SK-N-SH treated with all-trans-retinoic acid at 6 μM for 48 hours (cell line): ENCODE measurements at regions not wholly inside any gene's neighbourhood (a gene's known extent, or its start where the extent isn't known, plus 50 kb on each side); places are given as distances from the start of the nearest gene placed in this dataset.

ENCODE experiments used
- ATAC-seq: fragments of 200-7000 bp; cut with Tn5 transposase; 3 replicates; pipeline ENCODE4 v1.9.1; 2020; ENCODE audit warnings: mild to moderate bottlenecking, moderate library complexity
- ARNTL ChIP-seq: fragments of 450-650 bp; formaldehyde crosslinking; IDR thresholded peaks from 2 replicates; pipeline ENCODE4 v1.5.0; 2020; ENCODE audit warnings: low read depth, mild to moderate bottlenecking, moderate library complexity, borderline replicate concordance
- BACH2 ChIP-seq: fragments of 250-450 bp; sonication (Bioruptor Pico); IDR thresholded peaks from 2 replicates; pipeline ENCODE4 v1.9.0; 2021; ENCODE audit warnings: mild to moderate bottlenecking, borderline replicate concordance
- ESRRG ChIP-seq: fragments of 250-450 bp; sonication (Bioruptor Pico); IDR thresholded peaks from 2 replicates; pipeline ENCODE4 v1.6.1; 2021; ENCODE audit warnings: mild to moderate bottlenecking
- ISL1 ChIP-seq: fragments of 250-450 bp; sonication (Bioruptor Pico); IDR thresholded peaks from 2 replicates; pipeline ENCODE4 v2.1.2; 2022; ENCODE audit warnings: mild to moderate bottlenecking, moderate library complexity
- PPARA ChIP-seq: fragments of 250-450 bp; sonication (Bioruptor Pico); IDR thresholded peaks from 2 replicates; pipeline ENCODE4 v1.5.0; 2020; ENCODE audit warnings: mild to moderate bottlenecking, borderline replicate concordance
- RARB ChIP-seq: fragments of 250-450 bp; sonication (Bioruptor Pico); IDR thresholded peaks from 2 replicates; pipeline ENCODE4 v1.8.0; 2021; ENCODE audit warnings: mild to moderate bottlenecking, moderate library complexity
- SNAI2 ChIP-seq: fragments of 250-450 bp; sonication (Bioruptor Pico); IDR thresholded peaks from 2 replicates; pipeline ENCODE4 v1.5.0; 2020; ENCODE audit warnings: mild to moderate bottlenecking, moderate library complexity
- TCF4 ChIP-seq: fragments of 250-450 bp; sonication (Bioruptor Pico); IDR thresholded peaks from 2 replicates; pipeline ENCODE4 v1.8.0; 2021; ENCODE audit warnings: mild to moderate bottlenecking, moderate library complexity, borderline replicate concordance
- TOX ChIP-seq: fragments of 250-450 bp; sonication (Bioruptor Pico); IDR thresholded peaks from 2 replicates; pipeline ENCODE4 v1.8.0; 2021; ENCODE audit warnings: mild to moderate bottlenecking, moderate library complexity, borderline replicate concordance
- ZC3H10 ChIP-seq: fragments of 250-450 bp; sonication (Bioruptor Pico); IDR thresholded peaks from 2 replicates; pipeline ENCODE4 v1.5.1; 2021; ENCODE audit warnings: mild to moderate bottlenecking, moderate library complexity
- ZNF565 ChIP-seq: fragments of 450-650 bp; formaldehyde crosslinking; conservative IDR thresholded peaks from 2 replicates; pipeline ENCODE4 v1.5.0; 2020; ENCODE audit warnings: low read depth, mild to moderate bottlenecking, moderate library complexity
- ZNF70 ChIP-seq: fragments of 450-650 bp; formaldehyde crosslinking; IDR thresholded peaks from 2 replicates; pipeline ENCODE4 v1.5.0; 2020; ENCODE audit warnings: mild to moderate bottlenecking, moderate library complexity
- TF ChIP-seq, protein P1 (sequence below): fragments of 250-450 bp; sonication (Bioruptor Pico); IDR thresholded peaks from 2 replicates; pipeline ENCODE4 v1.5.1; 2020; ENCODE audit warnings: low read depth, mild to moderate bottlenecking, moderate library complexity
- TF ChIP-seq, protein P2 (sequence below): fragments of 250-450 bp; sonication (Bioruptor Pico); IDR thresholded peaks from 2 replicates; pipeline ENCODE4 v1.5.0; 2020; ENCODE audit warnings: mild to moderate bottlenecking, moderate library complexity
- TF ChIP-seq, protein P3 (sequence below): fragments of 250-450 bp; sonication (Bioruptor Pico); IDR thresholded peaks from 2 replicates; pipeline ENCODE4 v1.8.0; 2021; ENCODE audit warnings: low read depth, mild to moderate bottlenecking, moderate library complexity, borderline replicate concordance
- TF ChIP-seq, protein P4 (sequence below): fragments of 250-450 bp; sonication (Bioruptor Pico); IDR thresholded peaks from 2 replicates; pipeline ENCODE4 v1.5.1; 2021; ENCODE audit warnings: mild to moderate bottlenecking, moderate library complexity
- TF ChIP-seq, protein P5 (sequence below): fragments of 250-450 bp; sonication (Bioruptor Pico); IDR thresholded peaks from 2 replicates; pipeline ENCODE4 v1.8.0; 2020; ENCODE audit warnings: mild to moderate bottlenecking, moderate library complexity, borderline replicate concordance

DNA sequence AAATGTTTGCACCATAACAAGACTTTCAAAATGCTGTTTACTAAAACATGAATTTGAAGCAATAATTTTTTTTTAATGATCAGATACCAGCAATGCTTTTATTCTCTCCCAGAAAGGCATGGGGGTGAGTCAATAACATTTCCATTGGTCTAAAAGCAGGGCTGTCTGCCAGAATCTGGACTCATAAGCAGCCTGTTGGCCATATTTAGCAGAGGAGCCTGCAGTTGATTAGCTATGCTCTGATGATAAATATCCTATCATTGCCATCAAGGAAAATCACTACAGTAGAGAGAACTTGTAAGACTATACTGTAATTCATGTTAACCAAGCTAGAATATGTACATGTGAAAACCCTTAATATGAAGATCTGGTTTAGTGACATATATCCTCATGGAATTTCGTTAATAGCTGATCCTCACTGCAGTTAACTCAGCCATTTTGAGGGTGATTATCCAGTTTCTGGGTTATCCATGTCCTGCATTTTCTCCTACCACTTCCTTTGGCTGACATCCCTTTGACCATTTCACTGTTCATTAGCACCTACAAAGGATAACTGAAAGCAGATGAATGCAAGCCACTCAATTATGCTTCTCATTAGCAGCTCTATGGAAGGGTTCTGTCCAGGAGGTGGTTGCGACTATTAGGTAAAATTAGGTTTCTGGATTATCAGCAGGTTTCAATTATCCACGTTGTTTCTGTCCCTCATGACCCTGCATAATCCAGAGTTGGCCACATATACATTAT, 72.9 kb upstream of the DIAPH2 start:
- peak; percentile 80 for ATAC-seq
- TF ChIP-seq TCF4 (CRISPR knock-in tag), result peak; percentile 25; the same call in 1 of the 2 replicates
- TF ChIP-seq, protein P1, sequence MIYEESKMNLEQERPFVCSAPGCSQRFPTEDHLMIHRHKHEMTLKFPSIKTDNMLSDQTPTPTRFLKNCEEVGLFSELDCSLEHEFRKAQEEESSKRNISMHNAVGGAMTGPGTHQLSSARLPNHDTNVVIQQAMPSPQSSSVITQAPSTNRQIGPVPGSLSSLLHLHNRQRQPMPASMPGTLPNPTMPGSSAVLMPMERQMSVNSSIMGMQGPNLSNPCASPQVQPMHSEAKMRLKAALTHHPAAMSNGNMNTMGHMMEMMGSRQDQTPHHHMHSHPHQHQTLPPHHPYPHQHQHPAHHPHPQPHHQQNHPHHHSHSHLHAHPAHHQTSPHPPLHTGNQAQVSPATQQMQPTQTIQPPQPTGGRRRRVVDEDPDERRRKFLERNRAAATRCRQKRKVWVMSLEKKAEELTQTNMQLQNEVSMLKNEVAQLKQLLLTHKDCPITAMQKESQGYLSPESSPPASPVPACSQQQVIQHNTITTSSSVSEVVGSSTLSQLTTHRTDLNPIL (CRISPR knock-in tag), result no peak
- no peak for TF ChIP-seq ISL1 (CRISPR knock-in tag)
- TF ChIP-seq, protein P2, sequence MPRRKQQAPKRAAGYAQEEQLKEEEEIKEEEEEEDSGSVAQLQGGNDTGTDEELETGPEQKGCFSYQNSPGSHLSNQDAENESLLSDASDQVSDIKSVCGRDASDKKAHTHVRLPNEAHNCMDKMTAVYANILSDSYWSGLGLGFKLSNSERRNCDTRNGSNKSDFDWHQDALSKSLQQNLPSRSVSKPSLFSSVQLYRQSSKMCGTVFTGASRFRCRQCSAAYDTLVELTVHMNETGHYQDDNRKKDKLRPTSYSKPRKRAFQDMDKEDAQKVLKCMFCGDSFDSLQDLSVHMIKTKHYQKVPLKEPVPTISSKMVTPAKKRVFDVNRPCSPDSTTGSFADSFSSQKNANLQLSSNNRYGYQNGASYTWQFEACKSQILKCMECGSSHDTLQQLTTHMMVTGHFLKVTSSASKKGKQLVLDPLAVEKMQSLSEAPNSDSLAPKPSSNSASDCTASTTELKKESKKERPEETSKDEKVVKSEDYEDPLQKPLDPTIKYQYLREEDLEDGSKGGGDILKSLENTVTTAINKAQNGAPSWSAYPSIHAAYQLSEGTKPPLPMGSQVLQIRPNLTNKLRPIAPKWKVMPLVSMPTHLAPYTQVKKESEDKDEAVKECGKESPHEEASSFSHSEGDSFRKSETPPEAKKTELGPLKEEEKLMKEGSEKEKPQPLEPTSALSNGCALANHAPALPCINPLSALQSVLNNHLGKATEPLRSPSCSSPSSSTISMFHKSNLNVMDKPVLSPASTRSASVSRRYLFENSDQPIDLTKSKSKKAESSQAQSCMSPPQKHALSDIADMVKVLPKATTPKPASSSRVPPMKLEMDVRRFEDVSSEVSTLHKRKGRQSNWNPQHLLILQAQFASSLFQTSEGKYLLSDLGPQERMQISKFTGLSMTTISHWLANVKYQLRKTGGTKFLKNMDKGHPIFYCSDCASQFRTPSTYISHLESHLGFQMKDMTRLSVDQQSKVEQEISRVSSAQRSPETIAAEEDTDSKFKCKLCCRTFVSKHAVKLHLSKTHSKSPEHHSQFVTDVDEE (CRISPR knock-in tag), result no peak
- no peak for TF ChIP-seq BACH2 (CRISPR knock-in tag)
- TF ChIP-seq RARB (CRISPR knock-in tag), result no peak
- no peak for TF ChIP-seq PPARA (CRISPR knock-in tag)
- TF ChIP-seq SNAI2 (CRISPR knock-in tag), result no peak
- TF ChIP-seq ZC3H10 (CRISPR knock-in tag), result no peak

DNA sequence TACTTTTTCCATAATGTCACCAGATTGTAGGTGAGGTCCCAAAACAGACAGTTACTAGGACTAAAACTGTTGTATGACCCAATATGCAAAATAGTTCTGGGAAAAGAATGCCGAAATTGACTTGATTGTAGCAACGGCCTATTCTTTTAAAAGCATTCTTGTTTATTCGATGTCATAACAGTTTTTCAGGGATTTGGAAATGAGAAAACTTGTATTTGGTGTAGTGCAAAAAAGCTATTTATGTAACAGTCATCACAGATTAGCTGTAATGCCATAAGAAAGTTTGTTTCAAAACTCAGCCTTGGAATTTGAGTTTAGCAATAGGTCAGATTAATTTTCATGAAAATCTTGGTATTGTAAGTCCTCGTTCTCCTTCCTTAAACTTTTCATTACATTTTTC, 69.2 kb upstream of the DIAPH2 start:
- ATAC-seq, result no peak
- TF ChIP-seq, protein P3, sequence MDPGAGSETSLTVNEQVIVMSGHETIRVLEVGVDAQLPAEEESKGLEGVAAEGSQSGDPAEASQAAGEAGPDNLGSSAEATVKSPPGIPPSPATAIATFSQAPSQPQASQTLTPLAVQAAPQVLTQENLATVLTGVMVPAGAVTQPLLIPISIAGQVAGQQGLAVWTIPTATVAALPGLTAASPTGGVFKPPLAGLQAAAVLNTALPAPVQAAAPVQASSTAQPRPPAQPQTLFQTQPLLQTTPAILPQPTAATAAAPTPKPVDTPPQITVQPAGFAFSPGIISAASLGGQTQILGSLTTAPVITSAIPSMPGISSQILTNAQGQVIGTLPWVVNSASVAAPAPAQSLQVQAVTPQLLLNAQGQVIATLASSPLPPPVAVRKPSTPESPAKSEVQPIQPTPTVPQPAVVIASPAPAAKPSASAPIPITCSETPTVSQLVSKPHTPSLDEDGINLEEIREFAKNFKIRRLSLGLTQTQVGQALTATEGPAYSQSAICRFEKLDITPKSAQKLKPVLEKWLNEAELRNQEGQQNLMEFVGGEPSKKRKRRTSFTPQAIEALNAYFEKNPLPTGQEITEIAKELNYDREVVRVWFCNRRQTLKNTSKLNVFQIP (CRISPR knock-in tag), result no peak
- TF ChIP-seq TCF4 (CRISPR knock-in tag), result no peak
- TF ChIP-seq SNAI2 (CRISPR knock-in tag), result no peak
- TF ChIP-seq, protein P4, sequence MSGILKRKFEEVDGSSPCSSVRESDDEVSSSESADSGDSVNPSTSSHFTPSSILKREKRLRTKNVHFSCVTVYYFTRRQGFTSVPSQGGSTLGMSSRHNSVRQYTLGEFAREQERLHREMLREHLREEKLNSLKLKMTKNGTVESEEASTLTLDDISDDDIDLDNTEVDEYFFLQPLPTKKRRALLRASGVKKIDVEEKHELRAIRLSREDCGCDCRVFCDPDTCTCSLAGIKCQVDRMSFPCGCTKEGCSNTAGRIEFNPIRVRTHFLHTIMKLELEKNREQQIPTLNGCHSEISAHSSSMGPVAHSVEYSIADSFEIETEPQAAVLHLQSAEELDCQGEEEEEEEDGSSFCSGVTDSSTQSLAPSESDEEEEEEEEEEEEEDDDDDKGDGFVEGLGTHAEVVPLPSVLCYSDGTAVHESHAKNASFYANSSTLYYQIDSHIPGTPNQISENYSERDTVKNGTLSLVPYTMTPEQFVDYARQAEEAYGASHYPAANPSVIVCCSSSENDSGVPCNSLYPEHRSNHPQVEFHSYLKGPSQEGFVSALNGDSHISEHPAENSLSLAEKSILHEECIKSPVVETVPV (CRISPR knock-in tag), result no peak
- TF ChIP-seq ISL1 (CRISPR knock-in tag), result no peak
- TF ChIP-seq, protein P5, sequence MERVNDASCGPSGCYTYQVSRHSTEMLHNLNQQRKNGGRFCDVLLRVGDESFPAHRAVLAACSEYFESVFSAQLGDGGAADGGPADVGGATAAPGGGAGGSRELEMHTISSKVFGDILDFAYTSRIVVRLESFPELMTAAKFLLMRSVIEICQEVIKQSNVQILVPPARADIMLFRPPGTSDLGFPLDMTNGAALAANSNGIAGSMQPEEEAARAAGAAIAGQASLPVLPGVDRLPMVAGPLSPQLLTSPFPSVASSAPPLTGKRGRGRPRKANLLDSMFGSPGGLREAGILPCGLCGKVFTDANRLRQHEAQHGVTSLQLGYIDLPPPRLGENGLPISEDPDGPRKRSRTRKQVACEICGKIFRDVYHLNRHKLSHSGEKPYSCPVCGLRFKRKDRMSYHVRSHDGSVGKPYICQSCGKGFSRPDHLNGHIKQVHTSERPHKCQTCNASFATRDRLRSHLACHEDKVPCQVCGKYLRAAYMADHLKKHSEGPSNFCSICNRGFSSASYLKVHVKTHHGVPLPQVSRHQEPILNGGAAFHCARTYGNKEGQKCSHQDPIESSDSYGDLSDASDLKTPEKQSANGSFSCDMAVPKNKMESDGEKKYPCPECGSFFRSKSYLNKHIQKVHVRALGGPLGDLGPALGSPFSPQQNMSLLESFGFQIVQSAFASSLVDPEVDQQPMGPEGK, result no peak
- no peak for TF ChIP-seq ZC3H10 (CRISPR knock-in tag)
- TF ChIP-seq ARNTL (CRISPR knock-in tag), result no peak

DNA sequence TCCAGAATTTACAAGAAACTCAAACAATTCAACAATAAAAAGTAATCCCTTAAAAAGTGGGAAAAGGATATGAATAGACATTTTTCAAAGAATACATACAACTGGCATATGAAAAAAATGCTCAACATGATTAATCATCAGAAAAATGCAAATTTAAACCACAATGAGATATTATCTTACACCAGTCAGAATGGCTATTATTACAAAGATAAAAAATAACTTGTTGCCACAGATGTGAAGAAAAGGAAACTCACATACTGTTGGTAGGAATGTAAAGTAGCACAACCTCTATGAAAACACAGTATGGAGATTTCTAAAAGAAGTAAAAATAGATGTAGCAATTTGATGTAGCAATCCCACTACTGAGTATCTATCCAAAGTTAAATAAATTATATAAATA, 65.1 kb upstream of the DIAPH2 start:
- no peak for TF ChIP-seq ZNF565 (CRISPR knock-in tag)
- TF ChIP-seq TOX (CRISPR knock-in tag), result no peak
- no peak for TF ChIP-seq ESRRG (CRISPR knock-in tag)
- TF ChIP-seq ISL1 (CRISPR knock-in tag), result no peak
- no peak for ATAC-seq

DNA sequence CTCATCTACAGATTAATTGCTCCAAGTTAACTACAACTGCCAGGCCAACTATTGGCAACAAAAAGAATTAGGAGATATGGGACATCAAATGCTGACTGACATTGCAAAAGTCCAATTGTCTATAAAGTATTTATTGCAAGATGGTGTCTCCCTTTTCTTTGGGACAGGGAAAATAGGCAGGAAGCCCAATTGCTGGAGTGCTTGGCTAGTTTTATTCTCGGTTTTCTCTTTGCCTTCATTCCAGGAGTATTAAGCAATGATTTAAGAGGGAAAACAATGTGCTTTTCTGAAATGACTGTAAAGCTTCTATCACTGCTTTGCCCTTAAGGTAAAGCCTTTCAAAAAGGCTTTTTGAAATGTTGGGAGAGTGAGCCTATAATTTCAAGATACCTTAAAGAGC, 62.8 kb upstream of the DIAPH2 start:
- no peak for TF ChIP-seq ZNF70 (CRISPR knock-in tag)
- TF ChIP-seq, protein P2 (CRISPR knock-in tag), result no peak
- TF ChIP-seq, protein P1 (CRISPR knock-in tag), result no peak
- no peak for TF ChIP-seq PPARA (CRISPR knock-in tag)
- TF ChIP-seq TCF4 (CRISPR knock-in tag), result no peak
- no peak for TF ChIP-seq ARNTL (CRISPR knock-in tag)
- ATAC-seq, result no peak
